ENCODE measurements at regions not wholly inside any gene's neighbourhood (a gene's known extent, or its start where the extent isn't known, plus 50 kb on each side); places are given as distances from the start of the nearest gene placed in this dataset.
"Not testable (repeated sequence)": the region's sequence is repeated elsewhere in the genome, so short reads cannot be mapped to it uniquely, and the experiment has no call there.

DNA sequence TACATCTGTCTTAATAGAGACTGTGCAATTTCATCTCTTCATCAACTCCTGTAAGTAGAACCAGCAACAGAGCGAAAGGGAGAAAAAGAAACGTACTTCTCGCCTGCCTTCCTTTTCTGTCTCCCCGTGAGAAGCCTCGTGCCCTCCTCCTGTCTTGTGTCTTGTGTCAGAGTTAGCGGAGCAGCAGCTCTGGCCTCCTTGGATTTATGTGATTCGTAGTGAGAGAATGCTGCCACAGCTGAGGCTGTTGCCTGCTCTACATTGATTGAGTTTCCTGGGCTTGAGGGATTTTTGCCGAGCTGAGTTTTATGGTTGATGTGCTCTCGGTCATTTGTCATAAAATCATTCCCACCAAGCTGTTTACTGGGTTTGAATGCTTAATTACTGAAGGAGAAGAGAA lies 579.1 kb upstream of the RBFOX1 start:
- no peak for DNase-seq (ENCODE audit: extremely low read depth, low read depth)

GRCh38 chr16:6751191-6751590 lies 581.5 kb upstream of the RBFOX1 start:
- no peak for DNase-seq (ENCODE audit: extremely low read depth, low read depth)

DNA sequence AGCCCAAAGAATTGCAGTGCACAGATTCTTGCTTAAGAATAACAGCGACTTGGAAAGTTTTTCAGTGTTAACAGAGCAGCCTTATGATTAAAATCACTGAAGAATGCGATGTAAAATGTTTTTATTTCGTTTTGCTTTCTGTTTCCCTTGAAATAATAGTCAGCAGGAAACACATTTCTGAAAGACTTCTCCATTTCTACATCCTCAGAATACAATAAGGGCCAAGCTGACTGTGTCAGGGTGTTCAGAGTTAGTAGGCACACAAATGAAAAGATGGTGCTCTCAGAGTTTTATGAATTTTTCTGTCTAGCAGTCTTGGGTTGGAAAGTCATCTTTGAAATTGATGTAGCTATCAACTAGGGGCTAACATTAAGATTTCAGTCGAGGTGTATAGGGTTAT lies 582.9 kb upstream of the RBFOX1 start:
- no peak for DNase-seq (ENCODE audit: extremely low read depth, low read depth)

- not testable (repeated sequence) for DNase-seq (ENCODE audit: extremely low read depth, low read depth)
Measured at GRCh38 chr16:6736302-6736701, 596.3 kb upstream of the RBFOX1 start.

DNA sequence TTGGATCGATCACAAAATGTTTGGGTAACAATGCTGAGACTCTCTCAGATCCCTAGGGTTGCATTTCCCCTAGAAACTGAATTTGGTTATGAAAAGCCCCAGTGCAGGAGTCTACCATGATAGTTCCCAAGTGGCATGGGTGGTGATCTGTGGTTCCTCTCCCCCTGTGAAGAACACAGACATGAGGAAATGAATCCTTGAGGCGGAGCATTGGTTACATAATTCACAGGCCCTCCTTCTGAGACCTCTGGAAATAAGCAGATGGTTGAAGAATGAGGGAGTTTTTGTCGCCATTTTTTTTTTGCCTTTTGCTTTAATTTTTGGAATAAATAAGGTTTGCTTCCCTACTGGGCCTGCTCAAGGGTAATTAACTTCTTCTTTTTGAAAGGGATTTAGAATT lies 597.0 kb upstream of the RBFOX1 start:
- DNase-seq (ENCODE audit: extremely low read depth, low read depth) = no peak

DNA sequence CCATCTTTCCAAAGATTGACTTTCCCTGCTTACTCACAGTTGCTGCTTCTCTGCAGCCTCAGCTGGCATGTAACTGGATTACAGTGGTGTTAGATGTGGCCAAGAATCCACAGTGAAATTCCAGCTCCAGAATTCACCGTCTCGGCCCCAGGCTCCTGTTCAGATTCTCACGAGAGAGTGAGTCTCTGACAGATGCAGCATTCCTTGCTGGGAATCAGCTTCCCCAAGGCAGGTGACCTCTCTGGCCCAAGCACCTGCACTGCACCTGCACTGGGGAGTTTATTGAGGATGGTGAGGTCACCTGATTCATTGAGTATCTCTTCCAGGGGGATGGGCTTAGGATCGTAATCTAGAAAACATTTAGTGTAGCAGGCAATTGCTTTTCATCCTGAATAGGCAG lies 600.5 kb upstream of the RBFOX1 start:
- DNase-seq (ENCODE audit: extremely low read depth, low read depth) = no peak

DNA sequence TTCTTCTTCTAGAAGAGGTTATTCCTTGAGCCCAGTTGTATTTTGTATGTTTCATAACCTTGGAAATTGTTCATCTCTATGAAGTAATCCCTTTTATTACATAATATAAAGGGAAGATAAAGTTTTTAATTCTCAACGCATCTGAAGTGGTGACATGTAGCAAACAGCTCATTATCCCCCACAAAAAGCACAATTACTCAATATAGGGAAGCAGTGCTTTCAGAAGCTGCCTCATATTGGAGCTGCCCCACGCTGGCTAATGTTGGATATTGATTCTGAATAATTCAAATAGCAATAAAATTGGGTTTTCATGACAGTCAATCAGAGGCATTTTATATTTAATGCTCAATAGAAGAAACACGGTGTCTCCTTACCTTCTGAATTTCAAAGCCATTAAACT lies 604.3 kb upstream of the RBFOX1 start:
- no peak for DNase-seq (ENCODE audit: extremely low read depth, low read depth)

GRCh38 chr16:6726621-6727020 lies 606.0 kb upstream of the RBFOX1 start:
- no peak for DNase-seq (ENCODE audit: extremely low read depth, low read depth)

GRCh38 chr16:6725634-6726331 lies 606.9 kb upstream of the RBFOX1 start:
- no peak for DNase-seq (ENCODE audit: extremely low read depth, low read depth)

DNA sequence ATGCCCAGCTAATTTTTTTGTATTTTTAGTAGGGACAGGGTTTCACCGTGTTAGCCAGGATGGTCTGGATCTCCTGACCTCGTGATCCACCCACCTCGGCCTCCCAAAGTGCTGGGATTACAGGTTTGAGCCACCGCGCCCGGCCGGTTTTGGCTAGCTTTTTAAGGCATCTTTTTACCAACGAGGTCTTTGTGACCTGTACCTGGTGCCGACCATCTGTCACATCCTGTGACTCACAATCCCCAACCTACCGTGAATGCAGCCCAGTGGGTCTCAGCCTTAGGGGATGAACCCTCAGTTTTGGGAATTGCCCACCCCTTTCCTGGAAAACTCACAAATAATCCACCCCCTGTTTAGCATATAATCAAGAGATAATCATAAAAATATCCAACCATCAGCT lies 607.4 kb upstream of the RBFOX1 start:
- DNase-seq (ENCODE audit: extremely low read depth, low read depth) = not testable (repeated sequence)

DNA sequence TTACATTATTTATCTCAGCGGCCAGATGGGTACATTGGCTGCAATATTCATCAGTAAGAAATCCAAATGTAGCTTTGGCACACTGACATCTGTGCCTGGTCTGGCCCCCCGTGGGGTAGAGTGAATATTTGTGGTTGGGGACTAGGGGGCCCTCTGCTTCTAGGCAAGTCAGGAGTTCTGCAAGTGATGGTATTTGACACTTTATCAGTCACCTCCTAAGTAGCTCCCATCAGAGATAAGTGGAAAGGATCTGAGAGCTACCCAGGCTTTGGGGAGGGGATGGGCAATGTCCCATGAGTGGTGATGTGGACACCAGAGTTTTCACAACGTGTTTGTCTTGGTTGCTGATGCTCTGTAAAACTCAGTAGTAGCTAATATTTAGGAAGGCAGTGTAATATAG lies 609.9 kb upstream of the RBFOX1 start:
- no peak for DNase-seq (ENCODE audit: extremely low read depth, low read depth)

DNA sequence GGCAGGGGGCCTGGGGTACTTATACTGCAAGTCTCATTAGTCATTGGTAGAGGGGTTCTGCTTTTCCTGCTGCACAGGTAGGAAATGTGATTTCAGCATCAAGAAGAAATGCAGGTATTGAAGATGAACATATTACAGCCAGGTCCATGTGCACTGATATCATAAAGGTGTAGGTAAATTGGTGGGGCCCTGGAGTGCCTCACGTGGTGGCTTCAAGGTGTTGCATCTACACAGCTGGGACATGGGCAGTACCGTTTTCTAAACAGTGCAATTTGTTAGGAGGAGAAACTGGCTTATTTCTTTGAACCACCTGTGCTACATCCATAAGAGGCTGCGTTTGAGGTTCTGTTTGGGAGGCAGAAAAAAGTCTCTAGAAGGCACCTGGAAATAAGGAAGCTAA lies 618.1 kb upstream of the RBFOX1 start:
- DNase-seq (ENCODE audit: extremely low read depth, low read depth) = no peak

GRCh38 chr16:6709736-6710135 lies 622.9 kb upstream of the RBFOX1 start:
- no peak for DNase-seq (ENCODE audit: extremely low read depth, low read depth)

- no peak for DNase-seq (ENCODE audit: extremely low read depth, low read depth)
Measured at GRCh38 chr16:6708576-6709215, 623.9 kb upstream of the RBFOX1 start.

GRCh38 chr16:6704306-6704930 lies 628.2 kb upstream of the RBFOX1 start:
- DNase-seq (ENCODE audit: extremely low read depth, low read depth) = no peak

DNA sequence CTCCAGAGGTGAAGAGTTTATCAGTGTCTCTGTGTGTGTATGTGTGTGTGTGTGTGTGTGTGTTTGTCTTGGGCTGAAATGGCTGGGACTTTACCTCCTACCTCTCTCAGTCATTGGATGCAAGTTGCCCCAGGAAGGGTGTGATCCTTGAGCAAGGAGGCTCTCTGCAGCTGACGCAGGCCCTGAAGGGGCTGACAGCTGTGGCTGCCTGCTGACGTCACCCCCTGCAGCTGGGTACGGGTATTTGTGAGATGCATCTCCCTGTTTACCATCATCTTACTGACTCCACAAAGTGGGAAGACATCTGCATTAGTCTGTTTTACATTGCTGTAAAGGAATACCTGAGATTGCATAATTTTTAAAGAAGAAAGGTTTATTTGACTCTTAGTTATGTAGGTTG lies 631.5 kb upstream of the RBFOX1 start:
- no peak for DNase-seq (ENCODE audit: extremely low read depth, low read depth)

DNA sequence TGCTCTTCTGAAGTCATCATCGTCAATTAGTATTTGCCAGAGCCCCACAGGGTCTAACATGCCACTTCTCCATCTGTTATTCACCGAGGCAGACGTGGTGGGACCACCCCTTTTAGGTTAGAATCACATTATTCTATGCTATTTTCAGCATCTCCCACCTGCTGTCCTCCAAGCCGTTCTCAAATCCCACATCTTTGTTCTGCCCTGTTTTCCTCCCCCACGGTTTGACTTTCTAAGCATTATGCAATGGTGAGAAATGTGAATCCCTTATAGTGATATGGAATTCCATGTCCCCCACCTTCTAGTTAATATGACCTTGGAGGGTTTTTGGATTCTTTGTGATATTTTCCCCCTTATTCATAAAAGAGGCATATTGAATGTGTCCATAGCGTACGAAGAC lies 634.1 kb upstream of the RBFOX1 start:
- DNase-seq (ENCODE audit: extremely low read depth, low read depth) = no peak

DNA sequence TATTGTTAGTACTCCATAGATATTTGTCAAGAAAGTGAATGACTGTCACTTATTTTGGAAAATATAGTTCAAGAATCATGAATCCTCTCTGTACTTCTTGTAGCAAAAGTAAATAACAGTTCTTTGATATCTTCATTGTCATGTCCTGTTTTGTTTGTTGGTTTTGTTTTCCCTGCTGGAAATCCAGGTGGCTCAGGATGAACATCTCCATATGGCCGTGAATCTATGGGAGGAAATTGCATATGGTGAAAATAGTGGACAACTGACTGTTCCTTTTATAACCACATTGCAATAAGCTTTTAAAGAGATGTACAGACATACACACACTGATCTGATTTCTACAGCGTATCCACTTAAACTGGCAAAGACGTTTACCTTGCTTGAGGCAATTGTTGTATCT lies 637.0 kb upstream of the RBFOX1 start:
- DNase-seq (ENCODE audit: extremely low read depth, low read depth) = no peak

- no peak for DNase-seq (ENCODE audit: extremely low read depth, low read depth)
Measured at GRCh38 chr16:6694636-6695035, 638.0 kb upstream of the RBFOX1 start.

DNA sequence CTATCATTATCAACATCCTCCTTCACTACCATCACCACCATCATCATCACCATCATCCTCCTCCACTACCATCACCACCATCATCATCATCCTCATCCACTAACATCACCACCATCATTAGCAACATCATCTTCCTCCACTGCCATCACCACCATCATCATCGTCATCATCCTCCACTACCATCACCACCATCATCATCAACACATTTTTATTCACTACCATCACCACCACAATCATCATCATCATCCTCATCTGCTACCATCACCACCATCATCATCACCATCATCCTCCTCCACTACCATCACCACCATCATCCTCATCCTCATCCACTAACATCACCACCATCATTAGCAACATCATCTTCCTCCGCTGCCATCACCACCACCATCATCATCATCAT lies 639.2 kb upstream of the RBFOX1 start:
- not testable (repeated sequence) for DNase-seq (ENCODE audit: extremely low read depth, low read depth)

DNA sequence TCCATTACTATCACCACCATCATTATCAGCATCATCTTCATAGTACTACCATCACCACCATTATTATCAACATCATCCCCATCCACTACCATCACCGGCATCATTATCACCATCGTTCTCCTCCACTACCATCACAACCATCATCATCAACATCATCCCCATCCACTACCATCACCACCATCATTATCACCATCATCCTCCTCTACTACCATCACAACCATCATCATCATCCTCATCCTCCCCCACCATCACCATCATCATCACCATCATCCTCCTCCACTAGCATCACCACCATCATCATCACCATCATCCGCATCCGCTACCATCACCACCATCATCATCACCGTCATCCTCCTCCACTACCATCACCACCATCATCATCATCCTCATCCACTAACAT lies 639.8 kb upstream of the RBFOX1 start:
- no peak for DNase-seq (ENCODE audit: extremely low read depth, low read depth)

DNA sequence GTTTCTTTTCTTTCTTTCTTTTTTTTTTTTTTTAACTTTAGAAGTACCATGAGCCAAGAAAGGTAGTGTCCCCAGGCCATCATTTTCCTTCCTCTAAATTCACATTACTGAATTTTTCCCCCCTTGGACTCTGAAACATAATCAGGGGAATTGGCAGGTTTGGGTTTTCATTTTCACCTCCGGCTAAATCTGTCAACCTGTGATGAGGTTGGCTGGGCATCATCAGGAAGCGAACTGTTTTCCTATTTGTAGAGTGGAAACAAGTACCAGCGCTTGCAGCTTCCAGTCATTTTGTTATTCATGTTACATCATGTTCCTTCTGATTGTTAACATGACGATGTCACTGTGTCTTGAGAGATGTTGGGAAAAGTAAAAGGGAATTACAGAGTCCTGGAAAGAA lies 641.9 kb upstream of the RBFOX1 start:
- no peak for DNase-seq (ENCODE audit: extremely low read depth, low read depth)
